SK-N-SH (cell line): ENCODE measurements at regions not wholly inside any gene's neighbourhood (a gene's known extent, or its start where the extent isn't known, plus 50 kb on each side); places are given as distances from the start of the nearest gene placed in this dataset.

ENCODE experiments used
- CTCF ChIA-PET: fragments of 300-600, 350-600 bp; formaldehyde crosslinking; extraction: SDS; loops from one replicate; lab custom pipeline; 2021; lab: Yijun Ruan, JAX
- POLR2A ChIA-PET: fragments of 350-600 bp; sonication (Branson Sonifier 250); formaldehyde crosslinking; extraction: SDS; loops from one replicate; lab custom pipeline; 2020; ENCODE audit warnings: antibody characterized with exemption, inconsistent platforms; lab: Yijun Ruan, JAX
- DNase-seq: peaks from one replicate; pipeline ENCODE4 v3.0.0; 2012
- H2AFZ ChIP-seq: fragments of 200-600 bp; sonication (generic); 2 replicates; pipeline ENCODE4 v1.8.1; 2016; ENCODE audit warnings: antibody characterized with exemption, mild to moderate bottlenecking, low read depth
- H3F3A ChIP-seq: fragments of 200-600 bp; sonication (generic); replicated peaks from 2 replicates; pipeline ENCODE3; 2016; ENCODE audit warnings: antibody characterized with exemption, mild to moderate bottlenecking; ENCODE audit not compliant: insufficient read depth
- H3K27ac ChIP-seq, 2 experiments: fragments of 200-500 bp in 1 of 2; fragments of 200-600 bp in 1 of 2; sonication (Bioruptor generic) in 1 of 2; sonication (generic), shearing (Covaris generic) in 1 of 2; 2 replicates each; pipeline versions ENCODE4 v1.5.1 to v1.6.1; 2014 to 2016; ENCODE audit warnings: low read depth in 2 of 2, inconsistent platforms in 1 of 2, low read length in 1 of 2, mild to moderate bottlenecking in 1 of 2, mixed read lengths in 1 of 2
- H3K27me3 ChIP-seq: fragments of 200-600 bp; sonication (generic), shearing (Covaris generic); 2 replicates; pipeline ENCODE4 v1.6.1; 2016; ENCODE audit warnings: mixed run types; ENCODE audit not compliant: insufficient read depth
- H3K36me3 ChIP-seq, 2 experiments: fragments of 200-500 bp in 1 of 2; fragments of 200-600 bp in 1 of 2; sonication (Bioruptor generic) in 1 of 2; sonication (generic) in 1 of 2; replicated peaks in 1 of 2; 2 replicates each; pipeline versions ENCODE3 to v1.5.1; 2014 to 2016; ENCODE audit warnings: low read length in 1 of 2, mild to moderate bottlenecking in 1 of 2; ENCODE audit not compliant: insufficient read depth in 2 of 2, control insufficient read depth in 1 of 2
- H3K4me1 ChIP-seq, 2 experiments: fragments of 200-500 bp in 1 of 2; fragments of 200-600 bp in 1 of 2; sonication (Bioruptor generic) in 1 of 2; sonication (generic), shearing (Covaris generic) in 1 of 2; 2 replicates each; pipeline versions ENCODE4 v1.5.1 to v1.6.1; 2014 to 2016; ENCODE audit warnings: low read depth in 1 of 2, low read length in 1 of 2, mixed run types in 1 of 2; ENCODE audit not compliant: insufficient read depth in 2 of 2, control insufficient read depth in 1 of 2
- H3K4me2 ChIP-seq: fragments of 200-600 bp; sonication (generic), shearing (Covaris generic); 2 replicates; pipeline ENCODE4 v1.6.1; 2017; ENCODE audit warnings: mixed run types
- H3K4me3 ChIP-seq, 2 experiments: fragments of 200-500 bp in 1 of 2; fragments of 200-600 bp in 1 of 2; sonication (Bioruptor generic) in 1 of 2; sonication (generic), shearing (Covaris generic) in 1 of 2; 2 replicates each; pipeline versions ENCODE4 v1.5.1 to v1.8.1; 2014 to 2016; ENCODE audit warnings: low read depth in 2 of 2, inconsistent platforms in 1 of 2, low read length in 1 of 2, mild to moderate bottlenecking in 1 of 2, mixed read lengths in 1 of 2, moderate library complexity in 1 of 2
- H3K79me2 ChIP-seq: fragments of 200-600 bp; sonication (generic); 2 replicates; pipeline ENCODE4 v1.8.1; 2017; ENCODE audit warnings: mild to moderate bottlenecking; ENCODE audit not compliant: insufficient read depth
- H3K9ac ChIP-seq: fragments of 200-600 bp; sonication (generic); 2 replicates; pipeline ENCODE4 v1.6.1; 2017; ENCODE audit warnings: mixed run types
- H3K9me2 ChIP-seq: fragments of 200-600 bp; sonication (generic); 2 replicates; pipeline ENCODE4 v1.6.1; 2017; ENCODE audit warnings: mixed run types
- H3K9me3 ChIP-seq: fragments of 200-600 bp; sonication (generic); 2 replicates; pipeline ENCODE4 v1.6.1; 2017; ENCODE audit warnings: mixed run types, mild to moderate bottlenecking, moderate library complexity
- H4K20me1 ChIP-seq: fragments of 200-600 bp; sonication (generic); 2 replicates; pipeline ENCODE4 v1.6.1; 2017; ENCODE audit warnings: mild to moderate bottlenecking, mixed run types; ENCODE audit not compliant: insufficient read depth
- CHD2 ChIP-seq: fragments of 150-350 bp; IDR thresholded peaks from 2 replicates; pipeline ENCODE4 v1.6.1; 2018; ENCODE audit warnings: low read length; ENCODE audit not compliant: partially characterized antibody
- ELF1 ChIP-seq: IDR thresholded peaks from 2 replicates; pipeline ENCODE4 v1.4.0; 2012
- FOXJ3 ChIP-seq: sonication (generic); formaldehyde crosslinking; IDR thresholded peaks from 2 replicates; pipeline ENCODE4 v1.5.1; 2020; ENCODE audit warnings: mild to moderate bottlenecking, missing genetic modification reagents
- GABPA ChIP-seq: IDR thresholded peaks from 2 replicates; pipeline ENCODE4 v1.4.0; 2012; ENCODE audit warnings: low read depth, mild to moderate bottlenecking
- GATA2 ChIP-seq: sonication (generic); formaldehyde crosslinking; IDR thresholded peaks from 2 replicates; pipeline ENCODE4 v1.5.0; 2020; ENCODE audit warnings: mild to moderate bottlenecking, missing genetic modification reagents
- IRF3 ChIP-seq: fragments of 150-350 bp; IDR thresholded peaks from 2 replicates; pipeline ENCODE4 v1.6.1; 2016; ENCODE audit warnings: mild to moderate bottlenecking, low read depth, low read length
- MAX ChIP-seq: IDR thresholded peaks from 2 replicates; pipeline ENCODE4 v1.4.0; 2012; ENCODE audit warnings: low read depth
- NRF1 ChIP-seq: IDR thresholded peaks from 2 replicates; pipeline ENCODE4 v1.6.1; 2012; ENCODE audit warnings: low read depth, mild to moderate bottlenecking, low read length
- POLR2AphosphoS5 ChIP-seq: IDR thresholded peaks from 2 replicates; pipeline ENCODE4 v1.6.1; 2012; ENCODE audit warnings: low read depth, low read length
- RAD21 ChIP-seq: IDR thresholded peaks from 2 replicates; pipeline ENCODE4 v1.6.1; 2012; ENCODE audit warnings: mild to moderate bottlenecking, low read length
- RCOR1 ChIP-seq: fragments of 150-350 bp; IDR thresholded peaks from 2 replicates; pipeline ENCODE4 v1.6.1; 2017; ENCODE audit warnings: antibody characterized with exemption, low read length
- SIN3A ChIP-seq: IDR thresholded peaks from 2 replicates; pipeline ENCODE4 v1.6.1; 2012; ENCODE audit warnings: low read depth, mild to moderate bottlenecking, low read length, moderate library complexity, borderline replicate concordance
- YY1 ChIP-seq: IDR thresholded peaks from 2 replicates; pipeline ENCODE4 v1.4.0; 2012; ENCODE audit warnings: low read depth, mild to moderate bottlenecking
- WGBS: methylation state at CpG from one replicate; pipeline ENCODE4 v1.1.6; 2017; ENCODE audit warnings: low lambda C conversion rate; 5-methylcytosine and 5-hydroxymethylcytosine counted together
- TF ChIP-seq, protein P1 (sequence below): fragments of 200-600 bp; sonication (generic); IDR thresholded peaks from 2 replicates; pipeline ENCODE4 v1.6.1; 2017; ENCODE audit warnings: antibody characterized with exemption, mild to moderate bottlenecking, moderate library complexity
- TF ChIP-seq, protein P2 (sequence below): IDR thresholded peaks from 2 replicates; pipeline ENCODE4; 2012
- TF ChIP-seq, protein P3 (sequence below): IDR thresholded peaks from 2 replicates; pipeline ENCODE4 v1.4.0; 2012; ENCODE audit warnings: low read depth, borderline replicate concordance

DNA sequence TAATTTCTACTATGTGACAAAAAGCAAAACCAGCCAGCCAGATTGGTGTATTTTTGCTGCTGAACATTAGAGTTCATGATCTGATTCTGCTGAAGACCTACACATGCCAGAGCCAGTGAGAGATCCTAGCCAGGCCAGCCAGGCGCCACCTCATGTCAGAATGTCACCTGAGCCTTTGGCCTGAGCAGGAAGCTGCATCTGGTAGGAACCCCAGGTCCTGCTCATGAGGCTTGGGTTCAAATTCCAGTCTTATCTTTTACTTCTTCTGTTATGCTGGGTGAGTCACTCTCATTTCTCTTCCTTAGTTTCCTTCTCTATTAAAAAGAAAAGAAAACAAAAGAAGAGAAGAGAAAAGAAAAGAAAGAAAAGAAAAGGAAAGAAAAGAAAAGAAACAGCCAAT is 585.1 kb upstream of the CDH5 start:
- H3F3A ChIP-seq, result no peaks in the 10 kb centered on the region
- no peak overlapping the region for H2AFZ ChIP-seq
- no peaks in the 10 kb centered on the region for H4K20me1 ChIP-seq
- H3K4me1 ChIP-seq, result peaks cover 0 to 6% of the 10 kb centered on the region in 2 experiments; a peak in 1 of 4 replicates
- no peaks in the 10 kb centered on the region for H3K9me2 ChIP-seq
- no peak overlapping the region for H3K4me2 ChIP-seq
- ChIA-PET POLR2A (no interaction called here), CTCF (interaction anchor here (1.0 kb wide), 1 partner anchor 63 kb away, joined by 3 read pairs; no protein-coding TSS in a partner anchor)
- H3K79me2 ChIP-seq, result no peaks in the 10 kb centered on the region
- WGBS, result 63% methylated on average over 1 of the region's 1 CpG
- no peaks in the 10 kb centered on the region for H3K9me3 ChIP-seq
- no peak overlapping the region for H3K4me3 ChIP-seq
- no peaks in the 10 kb centered on the region for H3K36me3 ChIP-seq
- no peaks in the 10 kb centered on the region for H3K27me3 ChIP-seq
- DNase-seq, result no peak
- no peak overlapping the region for H3K27ac ChIP-seq
- H3K9ac ChIP-seq, result no peak overlapping the region
- TF ChIP-seq NRF1 (no peak), MAX (no peak), POLR2AphosphoS5 (no peak), CHD2 (no peak), GABPA (no peak), FOXJ3 (CRISPR knock-in tag) (no peak)
- TF ChIP-seq, protein P1, sequence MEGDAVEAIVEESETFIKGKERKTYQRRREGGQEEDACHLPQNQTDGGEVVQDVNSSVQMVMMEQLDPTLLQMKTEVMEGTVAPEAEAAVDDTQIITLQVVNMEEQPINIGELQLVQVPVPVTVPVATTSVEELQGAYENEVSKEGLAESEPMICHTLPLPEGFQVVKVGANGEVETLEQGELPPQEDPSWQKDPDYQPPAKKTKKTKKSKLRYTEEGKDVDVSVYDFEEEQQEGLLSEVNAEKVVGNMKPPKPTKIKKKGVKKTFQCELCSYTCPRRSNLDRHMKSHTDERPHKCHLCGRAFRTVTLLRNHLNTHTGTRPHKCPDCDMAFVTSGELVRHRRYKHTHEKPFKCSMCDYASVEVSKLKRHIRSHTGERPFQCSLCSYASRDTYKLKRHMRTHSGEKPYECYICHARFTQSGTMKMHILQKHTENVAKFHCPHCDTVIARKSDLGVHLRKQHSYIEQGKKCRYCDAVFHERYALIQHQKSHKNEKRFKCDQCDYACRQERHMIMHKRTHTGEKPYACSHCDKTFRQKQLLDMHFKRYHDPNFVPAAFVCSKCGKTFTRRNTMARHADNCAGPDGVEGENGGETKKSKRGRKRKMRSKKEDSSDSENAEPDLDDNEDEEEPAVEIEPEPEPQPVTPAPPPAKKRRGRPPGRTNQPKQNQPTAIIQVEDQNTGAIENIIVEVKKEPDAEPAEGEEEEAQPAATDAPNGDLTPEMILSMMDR, result no peak

DNA sequence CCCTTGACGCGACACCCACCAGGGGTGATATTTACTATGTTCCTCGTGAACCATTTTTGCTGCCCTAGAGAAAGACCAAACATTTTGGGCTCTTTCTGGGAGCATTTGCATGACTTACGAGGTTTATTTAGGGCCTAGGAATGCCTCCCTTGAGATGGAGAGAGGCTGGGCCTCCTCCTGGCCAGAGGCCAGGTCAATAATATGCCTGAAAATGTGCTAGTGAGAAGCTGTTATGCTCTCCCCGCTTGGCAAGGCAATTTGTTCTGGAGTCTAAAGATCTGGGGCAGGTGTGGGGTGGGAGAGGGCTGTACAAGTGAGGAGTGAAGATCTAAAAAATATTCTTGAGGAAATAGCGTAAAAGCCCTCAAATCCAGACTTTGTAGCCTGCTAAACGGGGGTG is 587.3 kb upstream of the CDH5 start:
- no peak overlapping the region for H3K4me3 ChIP-seq
- peaks cover 0 to 6% of the 10 kb centered on the region in 2 experiments; a peak in 1 of 4 replicates for H3K4me1 ChIP-seq
- no peak for DNase-seq
- no peak overlapping the region for H2AFZ ChIP-seq
- no peaks in the 10 kb centered on the region for H3K9me3 ChIP-seq
- H4K20me1 ChIP-seq, result no peaks in the 10 kb centered on the region
- CTCF ChIA-PET, result no interaction called here
- no peak overlapping the region for H3K4me2 ChIP-seq
- 70% methylated on average over 7 of the region's 7 CpGs for WGBS
- no peaks in the 10 kb centered on the region for H3K79me2 ChIP-seq
- H3K9ac ChIP-seq, result no peak overlapping the region
- no peaks in the 10 kb centered on the region for H3F3A ChIP-seq
- no peaks in the 10 kb centered on the region for H3K36me3 ChIP-seq
- POLR2A ChIA-PET, result no interaction called here
- TF ChIP-seq RCOR1, result no peak
- H3K27me3 ChIP-seq, result no peaks in the 10 kb centered on the region
- H3K27ac ChIP-seq, result no peak overlapping the region
- H3K9me2 ChIP-seq, result no peaks in the 10 kb centered on the region

GRCh38 chr16:65776639-65777183 is 589.8 kb upstream of the CDH5 start:
- Histone ChIP-seq H3K9me3 (no peaks in the 10 kb centered on the region), H3K9ac (no peak overlapping the region), H3K27ac (no peak overlapping the region), H3K4me3 (no peak overlapping the region), H4K20me1 (no peaks in the 10 kb centered on the region), H3K27me3 (no peaks in the 10 kb centered on the region), H3K4me2 (no peak overlapping the region), H3K4me1 (peaks cover 0 to 9% of the 10 kb centered on the region in 2 experiments; a peak in 1 of 4 replicates), H3F3A (no peaks in the 10 kb centered on the region), H2AFZ (no peak overlapping the region), H3K36me3 (no peaks in the 10 kb centered on the region), H3K79me2 (no peaks in the 10 kb centered on the region), H3K9me2 (no peaks in the 10 kb centered on the region)
- POLR2A ChIA-PET, result no interaction called here
- 35% methylated on average over 2 of the region's 2 CpGs for WGBS
- CTCF ChIA-PET, result no interaction called here
- DNase-seq, result no peak
- no peak for TF ChIP-seq CHD2
- TF ChIP-seq ELF1, result no peak
- no peak for TF ChIP-seq RAD21
- TF ChIP-seq, protein P2, sequence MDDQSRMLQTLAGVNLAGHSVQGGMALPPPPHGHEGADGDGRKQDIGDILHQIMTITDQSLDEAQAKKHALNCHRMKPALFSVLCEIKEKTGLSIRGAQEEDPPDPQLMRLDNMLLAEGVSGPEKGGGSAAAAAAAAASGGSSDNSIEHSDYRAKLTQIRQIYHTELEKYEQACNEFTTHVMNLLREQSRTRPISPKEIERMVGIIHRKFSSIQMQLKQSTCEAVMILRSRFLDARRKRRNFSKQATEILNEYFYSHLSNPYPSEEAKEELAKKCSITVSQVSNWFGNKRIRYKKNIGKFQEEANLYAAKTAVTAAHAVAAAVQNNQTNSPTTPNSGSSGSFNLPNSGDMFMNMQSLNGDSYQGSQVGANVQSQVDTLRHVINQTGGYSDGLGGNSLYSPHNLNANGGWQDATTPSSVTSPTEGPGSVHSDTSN, result no peak
- no peak for TF ChIP-seq YY1
- TF ChIP-seq, protein P3, sequence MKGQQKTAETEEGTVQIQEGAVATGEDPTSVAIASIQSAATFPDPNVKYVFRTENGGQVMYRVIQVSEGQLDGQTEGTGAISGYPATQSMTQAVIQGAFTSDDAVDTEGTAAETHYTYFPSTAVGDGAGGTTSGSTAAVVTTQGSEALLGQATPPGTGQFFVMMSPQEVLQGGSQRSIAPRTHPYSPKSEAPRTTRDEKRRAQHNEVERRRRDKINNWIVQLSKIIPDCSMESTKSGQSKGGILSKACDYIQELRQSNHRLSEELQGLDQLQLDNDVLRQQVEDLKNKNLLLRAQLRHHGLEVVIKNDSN, result no peak
- TF ChIP-seq IRF3, result no peak
- TF ChIP-seq SIN3A, result no peak
- TF ChIP-seq GATA2 (CRISPR knock-in tag), result no peak
- TF ChIP-seq FOXJ3 (CRISPR knock-in tag), result no peak
